HG02973 (cell line): ENCODE measurements at regions not wholly inside any gene's neighbourhood (a gene's known extent, or its start where the extent isn't known, plus 50 kb on each side); places are given as distances from the start of the nearest gene placed in this dataset.
A peak's percentile ranks its signal among the peaks of the same experiment; 100 is the strongest.

ENCODE experiments used
- ATAC-seq: cut with Tn5 transposase; IDR thresholded peaks from one replicate; pipeline ENCODE4 v1.9.1; 2021; ENCODE audit warnings: moderate library complexity; ENCODE audit not compliant: unreplicated experiment

- ATAC-seq = no peak
Observed at GRCh38 chr6:144711661-144712060, 426.5 kb downstream of the UTRN start.

GRCh38 chr6:144712541-144712940 lies 427.4 kb downstream of the UTRN start:
- no peak for ATAC-seq

- no peak for ATAC-seq
Observed at GRCh38 chr6:144714021-144714712, 429.0 kb downstream of the UTRN start.

DNA sequence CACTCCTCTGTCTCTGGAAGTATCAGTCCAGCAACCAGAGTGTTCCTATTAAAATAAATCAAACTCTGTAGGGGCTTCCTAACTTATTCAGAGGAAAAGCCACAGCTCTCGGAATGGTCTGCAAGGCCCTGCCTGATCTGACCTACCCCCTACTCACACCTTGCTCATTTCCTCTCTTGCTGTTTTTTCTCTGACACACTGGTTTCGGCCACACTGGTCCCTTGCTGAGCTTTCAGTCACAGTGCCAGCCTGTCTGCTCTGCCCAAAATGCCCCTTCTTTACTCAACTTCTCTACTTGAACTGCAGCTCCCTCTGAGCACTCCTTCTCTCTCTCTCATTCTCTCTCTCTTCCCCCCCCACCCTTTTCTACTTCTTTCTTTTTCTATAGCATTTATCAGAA lies 430.2 kb downstream of the UTRN start:
- ATAC-seq = no peak

- ATAC-seq = no peak
Observed at GRCh38 chr6:144718431-144718830, 433.3 kb downstream of the UTRN start.

GRCh38 chr6:144721232-144721631 lies 436.1 kb downstream of the UTRN start:
- no peak for ATAC-seq

- ATAC-seq = no peak
Observed at GRCh38 chr6:144722154-144722737, 437.1 kb downstream of the UTRN start.

DNA sequence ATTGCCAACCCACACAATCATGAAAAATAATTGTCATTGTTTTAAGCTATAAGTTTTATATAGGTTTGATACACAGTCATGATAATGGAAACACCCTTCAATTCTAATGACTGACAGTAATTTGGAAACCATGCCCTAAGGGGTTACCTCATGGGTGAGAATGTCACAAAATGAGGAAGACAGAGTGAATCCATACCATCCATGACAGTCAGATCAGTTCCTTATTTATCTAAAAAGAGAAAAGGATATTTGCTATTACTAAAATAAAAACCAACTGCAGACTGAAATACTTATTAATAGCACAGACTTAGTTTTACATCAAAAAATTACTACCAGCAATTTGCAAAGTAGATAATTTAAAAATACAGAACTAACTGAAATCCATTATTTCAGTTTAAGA lies 437.8 kb downstream of the UTRN start:
- ATAC-seq = peak; percentile 41

GRCh38 chr6:144723431-144723830 lies 438.3 kb downstream of the UTRN start:
- no peak for ATAC-seq

GRCh38 chr6:144724818-144725217 lies 439.7 kb downstream of the UTRN start:
- no peak for ATAC-seq

DNA sequence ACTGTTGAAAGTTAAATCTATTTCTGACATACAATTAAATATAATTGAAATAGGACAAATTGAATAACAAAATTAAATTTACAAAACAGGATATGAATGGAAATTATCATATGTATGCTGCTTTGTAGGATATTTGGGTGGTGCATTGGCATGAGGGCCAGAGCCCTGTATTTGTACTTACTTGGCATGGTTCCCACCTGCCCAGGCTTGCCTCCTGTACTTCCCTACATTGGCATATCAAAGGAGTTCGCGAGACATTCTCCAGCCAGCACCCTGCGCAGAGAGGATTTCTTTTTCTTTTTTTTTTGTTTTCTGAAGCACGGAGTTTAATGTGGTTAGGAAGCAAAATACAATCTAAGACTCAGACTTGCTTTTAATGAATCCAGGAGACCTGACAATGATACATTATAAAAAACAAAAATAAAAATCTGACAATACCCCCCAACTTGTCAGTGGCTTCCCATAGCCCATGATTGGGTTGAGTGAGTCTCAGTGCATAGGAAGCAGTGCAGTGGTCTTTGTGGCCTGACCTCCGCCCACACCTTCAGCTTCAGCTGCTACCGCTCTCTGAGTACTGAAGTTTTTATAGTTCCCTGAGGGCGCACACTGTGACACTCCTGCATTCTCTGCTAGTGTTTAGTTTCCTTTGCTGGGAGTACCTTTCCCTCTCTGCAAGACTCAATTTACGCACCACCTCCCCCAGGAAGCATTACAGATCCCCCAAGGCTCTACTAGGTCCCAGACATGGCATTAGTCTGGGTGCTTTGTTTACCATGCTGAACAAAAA lies 440.8 kb downstream of the UTRN start:
- ATAC-seq = peak; percentile 58

GRCh38 chr6:144728804-144729203 lies 443.7 kb downstream of the UTRN start:
- no peak for ATAC-seq

DNA sequence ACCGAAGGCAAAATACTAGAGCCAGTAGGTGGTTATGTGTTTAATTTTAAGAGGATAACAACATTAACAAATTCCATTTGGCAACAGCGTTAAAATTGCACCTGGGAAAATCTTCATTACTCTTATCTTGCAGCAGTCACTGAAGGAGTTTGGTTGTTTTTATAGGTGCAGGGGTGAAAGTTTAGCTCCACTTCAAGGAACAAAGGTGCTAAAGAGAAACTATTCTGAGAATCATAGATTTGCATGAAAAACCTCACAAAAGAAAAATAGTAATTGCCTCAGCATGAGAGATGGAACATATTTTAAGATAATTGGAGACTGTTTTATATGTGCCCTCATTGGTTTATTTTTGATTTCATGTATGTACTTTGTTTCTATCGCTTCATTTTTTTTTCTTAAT lies 444.4 kb downstream of the UTRN start:
- ATAC-seq = peak; percentile 54

DNA sequence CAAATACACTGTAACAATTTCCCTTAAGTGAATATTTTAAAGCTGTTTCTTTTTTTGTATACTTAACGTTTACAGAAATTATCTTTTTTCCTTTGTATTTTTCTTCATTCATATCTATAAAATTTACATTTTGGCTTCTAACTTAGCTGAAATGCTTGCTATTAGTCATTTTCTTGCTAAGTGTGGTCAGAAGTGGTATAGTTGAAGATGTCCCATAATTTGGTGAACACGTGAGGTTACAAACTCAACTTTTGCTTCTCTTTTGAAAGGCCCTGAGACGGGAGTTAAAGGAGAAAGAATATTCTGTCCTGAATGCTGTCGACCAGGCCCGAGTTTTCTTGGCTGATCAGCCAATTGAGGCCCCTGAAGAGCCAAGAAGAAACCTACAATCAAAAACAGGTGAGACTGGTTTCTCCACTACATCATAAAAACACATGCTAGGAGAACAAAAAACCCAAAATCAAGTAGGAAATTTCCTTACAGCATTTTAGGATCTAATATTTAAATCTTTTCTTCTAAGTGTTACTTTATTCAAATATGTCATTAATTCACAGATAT lies 445.0 kb downstream of the UTRN start:
- ATAC-seq = no peak

DNA sequence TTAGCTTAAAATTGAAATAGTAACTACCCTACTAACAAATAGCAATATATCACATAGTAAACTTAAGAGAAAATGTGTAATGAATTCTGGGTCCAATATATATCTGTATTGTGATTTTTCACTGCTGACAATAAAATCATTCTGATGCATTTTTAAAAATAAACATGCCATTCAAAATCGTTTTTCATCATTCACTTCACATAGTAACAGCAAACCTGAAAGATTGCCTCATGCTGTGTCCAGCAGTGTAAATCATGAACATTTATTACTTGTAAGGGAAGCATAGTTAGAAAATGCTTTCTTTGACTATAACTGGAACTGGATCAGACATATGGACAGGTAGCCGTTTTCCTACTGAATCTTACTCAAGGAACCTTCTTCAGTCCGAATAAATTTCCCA lies 446.1 kb downstream of the UTRN start:
- no peak for ATAC-seq

GRCh38 chr6:144736763-144737162 lies 451.6 kb downstream of the UTRN start:
- ATAC-seq = no peak

- no peak for ATAC-seq
Observed at GRCh38 chr6:144737998-144738397, 452.9 kb downstream of the UTRN start.

- no peak for ATAC-seq
Observed at GRCh38 chr6:144739873-144740272, 454.7 kb downstream of the UTRN start.

DNA sequence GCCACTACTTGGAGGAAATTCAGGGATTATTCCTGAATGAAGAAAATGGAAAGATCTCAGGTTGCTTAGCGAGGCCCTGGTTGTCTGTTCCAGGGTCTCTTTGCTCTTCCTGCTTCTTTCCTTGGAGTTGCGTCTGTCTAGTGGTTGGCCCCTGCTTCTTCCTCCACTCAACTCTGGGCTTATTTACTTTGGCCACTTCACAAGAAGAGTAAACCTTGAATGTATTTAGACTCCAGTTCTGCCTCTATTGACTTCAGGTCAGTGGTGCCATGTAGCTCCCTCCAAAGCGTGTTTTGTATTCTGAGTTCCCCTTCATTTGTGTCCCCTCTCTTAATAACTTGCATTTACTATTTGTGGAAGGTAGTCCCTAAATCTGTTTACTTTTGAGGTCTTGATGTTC lies 456.5 kb downstream of the UTRN start:
- ATAC-seq = no peak

DNA sequence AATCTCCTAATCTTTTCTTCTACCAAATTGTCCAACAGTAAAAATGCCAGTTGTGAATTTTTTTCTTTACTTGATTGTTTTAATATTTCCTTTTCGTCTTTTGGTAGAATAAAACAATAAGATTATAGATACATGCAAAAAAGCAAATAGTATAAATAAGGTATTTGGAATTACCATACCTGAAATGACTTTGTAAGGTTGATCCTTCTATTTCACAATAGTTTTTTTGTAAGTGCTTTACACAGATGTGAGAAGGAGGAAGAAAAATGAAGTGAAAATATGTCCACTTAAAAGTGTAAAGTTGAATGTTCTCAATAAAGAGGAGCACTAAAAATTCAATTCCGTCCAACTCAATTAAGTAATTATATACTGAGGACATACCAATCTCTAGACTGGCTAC lies 457.6 kb downstream of the UTRN start:
- no peak for ATAC-seq

DNA sequence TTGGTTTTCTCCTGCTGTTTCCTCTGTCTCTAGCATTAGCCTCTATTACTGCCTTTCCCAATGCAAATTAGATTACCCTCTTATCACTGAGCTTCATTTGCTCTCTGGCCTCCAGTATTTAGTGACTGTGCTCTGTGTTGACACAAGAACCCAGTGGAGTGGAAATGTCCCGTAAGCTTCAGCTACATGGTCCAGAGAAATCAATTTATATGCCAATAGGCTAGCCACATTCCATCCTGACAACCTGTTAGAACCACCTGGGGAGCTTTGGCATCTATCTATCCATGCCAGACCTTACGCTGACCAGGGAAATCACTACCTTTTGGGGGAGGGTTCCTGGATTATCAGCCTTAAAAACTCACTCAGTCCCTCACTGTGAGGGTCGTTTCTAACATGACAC lies 459.6 kb downstream of the UTRN start:
- ATAC-seq = no peak

DNA sequence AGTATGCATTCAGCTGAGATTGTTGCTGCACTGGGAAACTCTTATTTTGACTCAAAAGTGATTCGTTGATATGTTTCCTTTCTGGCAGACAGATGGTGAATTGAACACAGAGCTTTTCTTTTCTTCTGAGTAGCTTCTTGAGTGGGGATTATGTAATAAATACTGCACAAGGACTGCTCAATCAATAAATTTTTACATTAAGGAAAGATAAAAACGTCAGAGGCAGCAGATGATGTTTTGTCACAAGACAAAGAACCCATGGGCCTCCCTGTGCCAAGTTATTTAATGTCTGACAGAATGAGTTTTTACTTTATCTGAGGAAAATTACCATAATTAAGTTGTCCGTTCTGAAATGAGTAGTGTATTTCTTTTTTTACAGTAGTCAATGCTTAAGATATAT lies 460.3 kb downstream of the UTRN start:
- ATAC-seq = no peak
